ENCODE measurements at regions not wholly inside any gene's neighbourhood (a gene's known extent, or its start where the extent isn't known, plus 50 kb on each side); places are given as distances from the start of the nearest gene placed in this dataset.
"Not testable (repeated sequence)": the region's sequence is repeated elsewhere in the genome, so short reads cannot be mapped to it uniquely, and the experiment has no call there.

- not testable (repeated sequence) for DNase-seq
Measured at GRCh38 chr15:98089352-98089751, 128.8 kb downstream of the ARRDC4 start.

- not testable (repeated sequence) for DNase-seq
Measured at GRCh38 chr15:98097986-98098385, 137.5 kb downstream of the ARRDC4 start.

GRCh38 chr15:98100606-98101005, 140.1 kb downstream of the ARRDC4 start:
- not testable (repeated sequence) for DNase-seq

- no peak for DNase-seq
Measured at GRCh38 chr15:98103570-98103969, 143.1 kb downstream of the ARRDC4 start.

GRCh38 chr15:98104386-98105151, 144.1 kb downstream of the ARRDC4 start:
- not testable (repeated sequence) for DNase-seq

- not testable (repeated sequence) for DNase-seq
Measured at GRCh38 chr15:98106615-98107194, 146.2 kb downstream of the ARRDC4 start.

- no peak for DNase-seq
Measured at GRCh38 chr15:98111806-98112205, 151.3 kb downstream of the ARRDC4 start.

- DNase-seq: no peak
Measured at GRCh38 chr15:98113327-98113726, 152.8 kb downstream of the ARRDC4 start.

GRCh38 chr15:98120561-98120960, 160.1 kb downstream of the ARRDC4 start:
- DNase-seq: no peak

GRCh38 chr15:98121536-98121935, 161.0 kb downstream of the ARRDC4 start:
- DNase-seq: peak; percentile 50

GRCh38 chr15:98121957-98122356, 161.5 kb downstream of the ARRDC4 start:
- DNase-seq: peak; percentile 11

GRCh38 chr15:98123297-98123696, 162.8 kb downstream of the ARRDC4 start:
- DNase-seq: no peak

GRCh38 chr15:98123834-98124233, 163.3 kb downstream of the ARRDC4 start:
- DNase-seq: no peak

- no peak for DNase-seq
Measured at GRCh38 chr15:98124581-98124980, 164.1 kb downstream of the ARRDC4 start.

- peak; percentile 69 for DNase-seq
Measured at GRCh38 chr15:98126326-98127085, 166.0 kb downstream of the ARRDC4 start.

- DNase-seq: peak; percentile 57
Measured at GRCh38 chr15:98127586-98127985, 167.1 kb downstream of the ARRDC4 start.

- DNase-seq: peak; percentile 51
Measured at GRCh38 chr15:98131924-98132323, 171.4 kb downstream of the ARRDC4 start.

GRCh38 chr15:98134905-98135304, 174.4 kb downstream of the ARRDC4 start:
- DNase-seq: no peak

- DNase-seq: no peak
Measured at GRCh38 chr15:98138910-98139309, 178.4 kb downstream of the ARRDC4 start.

- no peak for DNase-seq
Measured at GRCh38 chr15:98139337-98139736, 178.8 kb downstream of the ARRDC4 start.

- no peak for DNase-seq
Measured at GRCh38 chr15:98142572-98142971, 182.1 kb downstream of the ARRDC4 start.

- no peak for DNase-seq
Measured at GRCh38 chr15:98143116-98143515, 182.6 kb downstream of the ARRDC4 start.

GRCh38 chr15:98144388-98144787, 183.9 kb downstream of the ARRDC4 start:
- DNase-seq: no peak
